Stimulated activated CD4-positive, alpha-beta T cell treated with anti-CD3 and anti-CD28 coated beads, Interleukin-12 subunit alpha, Interleukin-12 subunit beta, amount 100 ng/mL, for 48 hours (primary cell): ENCODE measurements at regions not wholly inside any gene's neighbourhood (a gene's known extent, or its start where the extent isn't known, plus 50 kb on each side); places are given as distances from the start of the nearest gene placed in this dataset.
"Not testable (repeated sequence)": the region's sequence is repeated elsewhere in the genome, so short reads cannot be mapped to it uniquely, and the experiment has no call there.

Experiments
- DNase-seq, 3 donors: peaks; one replicate each; pipeline ENCODE4 v3.0.0-alpha.2; 2020; ENCODE audit warnings: low read depth in 2 of 3, low spot score in 1 of 3

GRCh38 chr1:234781241-234782065, 171.5 kb upstream of the IRF2BP2 start:
- DNase-seq, result peak in 2 of 3 donors; percentile 58 to 62

- DNase-seq, result no peak
Observed at GRCh38 chr1:234780531-234781162, 170.7 kb upstream of the IRF2BP2 start.

- no peak for DNase-seq
Observed at GRCh38 chr1:234780112-234780511, 170.1 kb upstream of the IRF2BP2 start.

- not testable (repeated sequence) for DNase-seq
Observed at GRCh38 chr1:234779600-234779999, 169.6 kb upstream of the IRF2BP2 start.

GRCh38 chr1:234779160-234779538, 169.2 kb upstream of the IRF2BP2 start:
- no peak for DNase-seq

- no peak for DNase-seq
Observed at GRCh38 chr1:234778221-234779159, 168.5 kb upstream of the IRF2BP2 start.

- DNase-seq, result no peak
Observed at GRCh38 chr1:234777856-234778220, 167.9 kb upstream of the IRF2BP2 start.

- DNase-seq, result no peak
Observed at GRCh38 chr1:234776876-234777855, 167.2 kb upstream of the IRF2BP2 start.

- no peak for DNase-seq
Observed at GRCh38 chr1:234776256-234776875, 166.4 kb upstream of the IRF2BP2 start.

- DNase-seq, result no peak
Observed at GRCh38 chr1:234775477-234776246, 165.7 kb upstream of the IRF2BP2 start.

- no peak for DNase-seq
Observed at GRCh38 chr1:234774971-234775370, 165.0 kb upstream of the IRF2BP2 start.

GRCh38 chr1:234773936-234774677, 164.1 kb upstream of the IRF2BP2 start:
- no peak for DNase-seq

GRCh38 chr1:234772345-234773147, 162.6 kb upstream of the IRF2BP2 start:
- DNase-seq, result peak; percentile 84 to 87 (median 85)

- no peak for DNase-seq
Observed at GRCh38 chr1:234771642-234772344, 161.8 kb upstream of the IRF2BP2 start.

- DNase-seq, result no peak
Observed at GRCh38 chr1:234770924-234771540, 161.1 kb upstream of the IRF2BP2 start.

GRCh38 chr1:234769986-234770795, 160.2 kb upstream of the IRF2BP2 start:
- DNase-seq, result no peak
